Heart left ventricle (tissue), 16 donors: ENCODE measurements at regions not wholly inside any gene's neighbourhood (a gene's known extent, or its start where the extent isn't known, plus 50 kb on each side); places are given as distances from the start of the nearest gene placed in this dataset.

ENCODE experiments used
- ATAC-seq, 4 donors: fragments of 200-7000 bp; cut with Tn5 transposase; one replicate each; pipeline ENCODE4 v1.9.1; 2020 to 2022; ENCODE audit warnings: moderate library complexity in 4 of 4, mild to moderate bottlenecking in 3 of 4, moderate number of reproducible peaks in 1 of 4
- DNase-seq, 5 donors: peaks; one replicate each; pipeline ENCODE4 v3.0.0-alpha.2; 2020
- H3K27ac ChIP-seq, 12 donors: fragments of 200-600 bp; sonication (generic) in 4 of 12; one replicate each; pipeline versions ENCODE4 v1.5.0 to v1.8.0; 2016 to 2022; ENCODE audit warnings: mild to moderate bottlenecking in 2 of 12
- H3K27me3 ChIP-seq, 9 donors: fragments of 200-600 bp; sonication (generic) in 2 of 9; one replicate each; pipeline versions ENCODE4 v1.5.1 to v1.8.0; 2016 to 2022; ENCODE audit warnings: mild to moderate bottlenecking in 3 of 9
- H3K36me3 ChIP-seq, 9 donors: fragments of 200-600 bp; sonication (generic) in 2 of 9; one replicate each; pipeline versions ENCODE4 v1.5.0 to v1.8.0; 2018 to 2022; ENCODE audit warnings: mild to moderate bottlenecking in 2 of 9
- H3K4me1 ChIP-seq, 12 donors: fragments of 200-600 bp; sonication (generic) in 4 of 12; one replicate each; pipeline versions ENCODE4 v1.5.0 to v1.8.0; 2016 to 2022; ENCODE audit warnings: mild to moderate bottlenecking in 3 of 12
- H3K4me3 ChIP-seq, 12 donors: fragments of 200-600 bp; sonication (generic) in 4 of 12; one replicate each; pipeline versions ENCODE4 v1.5.0 to v1.8.0; 2017 to 2022; ENCODE audit warnings: mild to moderate bottlenecking in 9 of 12, moderate library complexity in 4 of 12
- H3K9me3 ChIP-seq, 12 donors: fragments of 200-600 bp; sonication (generic) in 4 of 12; one replicate each; pipeline versions ENCODE4 v1.5.0 to v1.8.0; 2016 to 2022; ENCODE audit warnings: mild to moderate bottlenecking in 1 of 12
- POLR2A ChIP-seq, 2 donors: fragments of 450-650 bp; IDR thresholded peaks; one replicate each; pipeline ENCODE4 v1.6.1; 2017; ENCODE audit warnings: antibody characterized with exemption in 2 of 2, mild to moderate bottlenecking in 2 of 2, moderate library complexity in 2 of 2
- WGBS, 4 donors: extraction: QIAGEN DNeasy Blood & Tissue Kit in 2 of 4; methylation state at CpG; one replicate each; pipeline versions ENCODE4 v1.1.5 to v1.1.7; 2013 to 2018; 5-methylcytosine and 5-hydroxymethylcytosine counted together
- intact Hi-C, 10 donors: fragments of 100-400 bp; cut with DNase I; formaldehyde crosslinking; loops; one replicate each; pipeline versions ENCODE4 v1.11.1 to v1.14.2; 2022
- TF ChIP-seq, protein P1 (sequence below), 12 donors: fragments of 200-600 bp; sonication (generic) in 4 of 12; IDR thresholded peaks; one replicate each; pipeline versions ENCODE4 v1.5.0 to v1.8.0; 2018 to 2022; ENCODE audit warnings: antibody characterized with exemption in 12 of 12, mild to moderate bottlenecking in 5 of 12
- donor health status: ischemic (EF 13 %, LVEDD 7.1; RV severe dilation, severe dysfunction).
- donor health status: healthy with polysubstance abuse.
- donor health status: DM: no; HTN: yes; CAD: no.
- donor health status: DM: no; HTN: no; CAD: no.
- donor health status: ischemic (EF 25% LVEDD 6.9; RV normal size, moderate dysfunction).
- donor health status: ischemic (EF 25% LVEDD 5.7; RV mildly dilated, moderate dysfunction).
- donor health status: healthy.
- donor health status: DM: yes; HTN: yes; CAD: no.
- donor health status: ischemic (EF 35%, LVEDD 5.7; RV mildly dilated, moderate dysfunction).
- donor health status: nonischemic (EF 11% LVEDD 7.7; RV severe dilation, severe dysfunction).
- donor health status: DM: yes; HTN: yes; CAD: no.
- donor health status: PGD.
- donor health status: ischemic (EF 29% LVEDD 5.4; RV normal size, mild dysfunction).
- donor health status: nonischemic (EF 23%, LVEDD 6.1; RV moderate dilation, normal function).

DNA sequence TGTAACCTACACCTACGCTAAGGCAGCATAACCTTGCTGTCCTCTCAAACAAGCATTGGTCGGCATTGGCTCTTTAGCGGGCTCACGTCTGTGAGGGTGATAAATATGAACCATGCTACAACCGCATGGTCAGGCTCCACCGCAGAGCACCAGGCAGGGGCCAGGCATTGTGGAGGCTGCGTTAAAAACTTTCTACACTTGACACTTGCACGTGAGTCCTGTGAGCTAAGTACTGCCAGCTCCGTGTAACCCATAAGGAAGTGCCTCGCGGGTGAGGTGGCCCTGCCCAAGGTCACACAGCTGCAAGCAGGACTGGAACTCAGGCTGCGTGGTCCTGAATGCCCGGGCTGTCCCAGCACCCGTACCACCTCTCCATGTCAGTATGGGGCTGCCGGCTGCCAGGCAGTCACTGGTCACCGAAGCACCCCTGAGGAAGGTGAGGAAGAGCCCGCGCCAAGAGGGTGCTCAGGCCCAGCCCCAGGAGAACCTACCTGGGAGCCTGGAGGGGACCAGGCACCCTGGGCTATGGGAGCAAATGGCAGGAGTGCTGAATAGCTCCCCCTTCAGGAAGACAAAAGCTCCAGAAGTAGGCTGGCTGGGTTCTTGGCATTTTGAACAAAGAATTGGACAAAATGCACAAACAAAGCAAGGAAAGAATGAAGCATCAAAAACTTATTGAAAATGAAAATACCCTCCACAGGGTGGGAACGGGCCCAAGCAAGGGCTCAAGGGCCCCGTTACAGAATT, 271.1 kb upstream of the RAB6C start:
- Histone ChIP-seq H3K36me3 (no peaks in the 10 kb centered on the region), H3K9me3 (no peaks in the 10 kb centered on the region), H3K27me3 (peaks cover 0 to 3% (median 0%) of the 10 kb centered on the region in 9 donors), H3K4me3 (no peak overlapping the region), H3K27ac (no peak overlapping the region), H3K4me1 (no peaks in the 10 kb centered on the region)
- intact Hi-C loops = no loop called here
- TF ChIP-seq POLR2A (IDR thresholded peaks at IDR 0.05) = no peak
- TF ChIP-seq, protein P1, sequence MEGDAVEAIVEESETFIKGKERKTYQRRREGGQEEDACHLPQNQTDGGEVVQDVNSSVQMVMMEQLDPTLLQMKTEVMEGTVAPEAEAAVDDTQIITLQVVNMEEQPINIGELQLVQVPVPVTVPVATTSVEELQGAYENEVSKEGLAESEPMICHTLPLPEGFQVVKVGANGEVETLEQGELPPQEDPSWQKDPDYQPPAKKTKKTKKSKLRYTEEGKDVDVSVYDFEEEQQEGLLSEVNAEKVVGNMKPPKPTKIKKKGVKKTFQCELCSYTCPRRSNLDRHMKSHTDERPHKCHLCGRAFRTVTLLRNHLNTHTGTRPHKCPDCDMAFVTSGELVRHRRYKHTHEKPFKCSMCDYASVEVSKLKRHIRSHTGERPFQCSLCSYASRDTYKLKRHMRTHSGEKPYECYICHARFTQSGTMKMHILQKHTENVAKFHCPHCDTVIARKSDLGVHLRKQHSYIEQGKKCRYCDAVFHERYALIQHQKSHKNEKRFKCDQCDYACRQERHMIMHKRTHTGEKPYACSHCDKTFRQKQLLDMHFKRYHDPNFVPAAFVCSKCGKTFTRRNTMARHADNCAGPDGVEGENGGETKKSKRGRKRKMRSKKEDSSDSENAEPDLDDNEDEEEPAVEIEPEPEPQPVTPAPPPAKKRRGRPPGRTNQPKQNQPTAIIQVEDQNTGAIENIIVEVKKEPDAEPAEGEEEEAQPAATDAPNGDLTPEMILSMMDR (IDR thresholded peaks at IDR 0.05) = no peak
- no peak for DNase-seq
- 75 to 85% (median 82%) methylated on average over 15 to 20 of the region's 20 CpGs for WGBS, 4 donors
- no peak for ATAC-seq

DNA sequence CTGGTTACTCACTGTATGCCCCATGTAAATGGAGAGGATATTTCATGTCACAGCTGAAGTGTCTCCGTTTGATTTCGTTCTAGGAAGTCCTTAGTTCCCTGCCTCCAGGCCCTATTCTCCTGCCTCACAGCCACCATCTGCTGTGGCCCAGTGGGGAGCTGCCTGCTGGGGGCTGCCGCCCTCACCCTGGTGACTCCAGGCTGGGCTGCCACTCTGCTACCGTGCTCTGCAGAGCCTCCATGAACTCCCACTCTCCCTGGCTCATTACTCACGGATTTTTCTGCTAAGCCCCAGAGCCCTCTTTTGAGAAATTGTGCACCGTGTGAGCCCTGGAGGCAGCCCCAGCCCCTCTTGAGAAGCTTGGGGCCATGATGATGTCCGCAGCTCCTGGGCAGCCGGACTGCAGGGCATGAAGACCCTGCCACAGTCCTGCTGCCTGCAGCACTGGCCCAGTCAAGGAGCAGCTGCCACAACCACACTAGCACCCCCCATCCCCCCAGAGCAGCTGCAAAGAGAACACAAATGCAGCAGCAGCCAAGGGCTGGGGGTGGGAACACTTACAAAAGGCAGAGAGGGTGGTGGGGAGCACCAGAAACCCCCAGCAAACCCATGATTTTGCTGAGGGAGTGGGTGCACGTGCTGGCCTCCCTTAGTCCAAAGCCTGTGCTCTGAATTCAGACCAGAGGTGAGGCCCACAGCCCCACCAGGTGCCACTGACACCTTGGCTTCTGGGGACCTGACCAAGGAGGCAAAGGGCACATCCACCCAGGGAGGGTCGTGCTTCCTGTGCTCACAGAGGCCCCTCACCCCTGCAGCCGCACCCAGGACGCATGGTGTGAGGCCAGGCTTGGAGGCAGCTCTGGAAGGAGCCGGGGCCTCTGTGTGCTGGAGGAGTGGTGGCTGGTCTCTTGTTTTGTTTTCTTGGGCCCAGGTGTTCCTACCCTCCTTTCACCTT, 270.2 kb upstream of the RAB6C start:
- peaks cover 0 to 3% (median 0%) of the 10 kb centered on the region in 9 donors for H3K27me3 ChIP-seq
- 73 to 79% (median 75%) methylated on average over 11 to 13 of the region's 13 CpGs for WGBS, 4 donors
- TF ChIP-seq POLR2A (IDR thresholded peaks at IDR 0.05) = no peak
- TF ChIP-seq, protein P1 (IDR thresholded peaks at IDR 0.05) = no peak

DNA sequence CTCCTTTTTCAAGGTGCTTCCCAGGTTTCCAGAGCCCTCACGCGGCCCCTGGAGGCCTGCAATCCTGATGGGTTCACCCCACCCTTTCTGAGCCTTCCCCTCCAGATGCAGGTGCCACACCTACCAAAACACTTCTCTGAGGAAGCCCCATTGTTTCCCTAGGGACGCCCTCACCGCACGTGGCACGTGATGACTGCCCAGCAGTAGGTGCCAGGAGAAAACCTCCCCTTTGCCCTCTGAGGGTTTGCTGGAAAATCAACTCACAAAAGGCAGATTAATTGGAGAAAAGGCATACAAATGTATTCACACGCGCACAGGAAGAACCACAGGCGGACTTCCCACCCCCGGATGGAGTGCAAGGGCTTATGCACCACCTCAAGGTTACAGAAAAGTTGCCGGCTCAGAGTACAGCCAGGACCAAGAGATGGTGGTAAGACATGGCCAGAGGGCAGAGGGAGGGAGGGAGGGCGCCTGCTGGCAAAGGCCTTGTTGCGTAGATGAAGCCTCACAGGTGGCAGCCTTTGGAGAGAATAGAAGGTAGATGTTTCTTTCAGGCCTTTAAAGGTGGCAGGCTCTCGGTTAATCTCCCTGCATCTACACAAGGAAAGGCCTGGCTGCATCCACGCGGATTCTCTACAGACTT, 269.4 kb upstream of the RAB6C start:
- ATAC-seq (no peak), DNase-seq (no peak)
- peaks cover 0 to 6% (median 0%) of the 10 kb centered on the region in 9 donors for H3K27me3 ChIP-seq
- no peak overlapping the region for H3K4me3 ChIP-seq
- intact Hi-C loops = no loop called here
- TF ChIP-seq, protein P1 (IDR thresholded peaks at IDR 0.05) = no peak
- no peak for TF ChIP-seq POLR2A (IDR thresholded peaks at IDR 0.05)
- no peaks in the 10 kb centered on the region for H3K9me3 ChIP-seq
- WGBS, 4 donors = 82 to 90% (median 85%) methylated on average over 16 of the region's 16 CpGs
- H3K36me3 ChIP-seq = no peaks in the 10 kb centered on the region
- no peak overlapping the region for H3K27ac ChIP-seq
- H3K4me1 ChIP-seq = no peaks in the 10 kb centered on the region

More for the DNA sequence above, 270.2 kb upstream of the RAB6C start:
- intact Hi-C loops = no loop called here
- Histone ChIP-seq H3K9me3 (no peaks in the 10 kb centered on the region), H3K36me3 (no peaks in the 10 kb centered on the region), H3K4me1 (no peaks in the 10 kb centered on the region), H3K4me3 (no peak overlapping the region), H3K27ac (no peak overlapping the region)
- ATAC-seq (peak in 2 of 4 donors; percentile 13), DNase-seq (no peak)
